ENCODE measurements at regions not wholly inside any gene's neighbourhood (a gene's known extent, or its start where the extent isn't known, plus 50 kb on each side); places are given as distances from the start of the nearest gene placed in this dataset.
"Not testable (repeated sequence)": the region's sequence is repeated elsewhere in the genome, so short reads cannot be mapped to it uniquely, and the experiment has no call there.

- no peak for DNase-seq (ENCODE audit: low read depth in 2 of 3, low spot score in 2 of 3)
Measured at GRCh38 chr5:124796495-124796894, 50.1 kb upstream of the ZNF608 start.

GRCh38 chr5:124797665-124798087, 51.2 kb upstream of the ZNF608 start:
- DNase-seq (ENCODE audit: low read depth in 2 of 3, low spot score in 2 of 3), result no peak

- no peak for DNase-seq (ENCODE audit: low read depth in 2 of 3, low spot score in 2 of 3)
Measured at GRCh38 chr5:124798890-124799289, 52.5 kb upstream of the ZNF608 start.

- no peak for DNase-seq (ENCODE audit: low read depth in 2 of 3, low spot score in 2 of 3)
Measured at GRCh38 chr5:124801551-124801950, 55.1 kb upstream of the ZNF608 start.

GRCh38 chr5:124803617-124804323, 57.3 kb upstream of the ZNF608 start:
- DNase-seq (ENCODE audit: low read depth in 2 of 3, low spot score in 2 of 3), result no peak

GRCh38 chr5:124806026-124806372, 59.6 kb upstream of the ZNF608 start:
- no peak for DNase-seq (ENCODE audit: low read depth in 2 of 3, low spot score in 2 of 3)

- no peak for DNase-seq (ENCODE audit: low read depth in 2 of 3, low spot score in 2 of 3)
Measured at GRCh38 chr5:124806373-124807077, 60.1 kb upstream of the ZNF608 start.

GRCh38 chr5:124808842-124809268, 62.4 kb upstream of the ZNF608 start:
- no peak for DNase-seq (ENCODE audit: low read depth in 2 of 3, low spot score in 2 of 3)

- no peak for DNase-seq (ENCODE audit: low read depth in 2 of 3, low spot score in 2 of 3)
Measured at GRCh38 chr5:124810396-124811006, 64.1 kb upstream of the ZNF608 start.

GRCh38 chr5:124812771-124813358, 66.4 kb upstream of the ZNF608 start:
- DNase-seq (ENCODE audit: low read depth in 2 of 3, low spot score in 2 of 3), result no peak

- no peak for DNase-seq (ENCODE audit: low read depth in 2 of 3, low spot score in 2 of 3)
Measured at GRCh38 chr5:124816381-124816780, 69.9 kb upstream of the ZNF608 start.

- no peak for DNase-seq (ENCODE audit: low read depth in 2 of 3, low spot score in 2 of 3)
Measured at GRCh38 chr5:124819201-124819600, 72.8 kb upstream of the ZNF608 start.

- DNase-seq (ENCODE audit: low read depth in 2 of 3, low spot score in 2 of 3), result no peak
Measured at GRCh38 chr5:124822647-124823046, 76.2 kb upstream of the ZNF608 start.

- DNase-seq (ENCODE audit: low read depth in 2 of 3, low spot score in 2 of 3), result no peak
Measured at GRCh38 chr5:124823380-124823779, 76.9 kb upstream of the ZNF608 start.

- DNase-seq (ENCODE audit: low read depth in 2 of 3, low spot score in 2 of 3), result no peak
Measured at GRCh38 chr5:124824637-124825158, 78.3 kb upstream of the ZNF608 start.

GRCh38 chr5:124825250-124825982, 79.0 kb upstream of the ZNF608 start:
- no peak for DNase-seq (ENCODE audit: low read depth in 2 of 3, low spot score in 2 of 3)

GRCh38 chr5:124825983-124826337, 79.5 kb upstream of the ZNF608 start:
- DNase-seq (ENCODE audit: low read depth in 2 of 3, low spot score in 2 of 3), result no peak

- no peak for DNase-seq (ENCODE audit: low read depth in 2 of 3, low spot score in 2 of 3)
Measured at GRCh38 chr5:124828731-124829234, 82.3 kb upstream of the ZNF608 start.

GRCh38 chr5:124831687-124832240, 85.3 kb upstream of the ZNF608 start:
- no peak for DNase-seq (ENCODE audit: low read depth in 2 of 3, low spot score in 2 of 3)

- DNase-seq (ENCODE audit: low read depth in 2 of 3, low spot score in 2 of 3), result no peak
Measured at GRCh38 chr5:124832510-124832909, 86.1 kb upstream of the ZNF608 start.

- not testable (repeated sequence) for DNase-seq (ENCODE audit: low read depth in 2 of 3, low spot score in 2 of 3)
Measured at GRCh38 chr5:124836314-124836713, 89.9 kb upstream of the ZNF608 start.
